Neural crest cell (in vitro differentiated cells): ENCODE measurements at regions not wholly inside any gene's neighbourhood (a gene's known extent, or its start where the extent isn't known, plus 50 kb on each side); places are given as distances from the start of the nearest gene placed in this dataset.

Experiments
- DNase-seq: peaks from one replicate; pipeline ENCODE4 v3.0.0; 2021; ENCODE audit warnings: low read depth, mixed read lengths, low spot score
- H3K27ac Mint-ChIP-seq: one replicate; pipeline ENCODE4 v1.8.0; 2021; ENCODE audit warnings: mild to moderate bottlenecking, mixed read lengths; ENCODE audit not compliant: unreplicated experiment
- H3K27me3 Mint-ChIP-seq: 2 replicates; pipeline ENCODE4 v1.8.0; 2021; ENCODE audit warnings: low read depth, mild to moderate bottlenecking, mixed read lengths
- H3K36me3 Mint-ChIP-seq: 2 replicates; pipeline ENCODE4 v1.8.0; 2021; ENCODE audit warnings: low read depth, mild to moderate bottlenecking, mixed read lengths
- H3K4me1 Mint-ChIP-seq: 2 replicates; pipeline ENCODE4 v1.8.0; 2021; ENCODE audit warnings: mixed read lengths
- H3K4me3 Mint-ChIP-seq: one replicate; pipeline ENCODE4 v1.8.0; 2021; ENCODE audit warnings: mild to moderate bottlenecking, mixed read lengths
- H3K9me3 Mint-ChIP-seq: 2 replicates; pipeline ENCODE4 v1.8.0; 2021; ENCODE audit warnings: mixed read lengths
- TF ChIP-seq, protein P1 (sequence below): fragments of 200-600 bp; sonication (generic); conservative IDR thresholded peaks from 2 replicates; pipeline ENCODE4 v1.5.0; 2021; ENCODE audit warnings: antibody characterized with exemption, mild to moderate bottlenecking

DNA sequence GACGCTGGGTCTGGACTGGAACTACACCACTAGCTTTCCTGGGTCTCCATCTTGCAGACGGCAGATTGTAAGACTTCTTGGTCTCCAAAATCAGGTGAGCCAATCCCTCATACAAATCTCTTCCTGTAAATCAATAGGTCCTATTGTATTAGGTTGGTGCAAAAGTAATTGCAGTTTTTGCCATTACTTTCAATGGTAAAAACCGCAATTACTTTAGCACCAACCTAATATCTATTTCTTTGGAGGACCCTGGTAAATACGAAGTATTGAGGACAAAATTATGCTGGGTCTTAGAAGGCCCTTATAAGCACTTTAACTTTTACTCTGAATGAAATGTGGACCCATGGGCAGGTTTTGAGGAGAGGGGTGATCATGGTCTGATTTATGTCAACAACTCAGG, 330.6 kb upstream of the C16orf82 start:
- H3K36me3 Mint-ChIP-seq, result no peaks in the 10 kb centered on the region
- H3K27ac Mint-ChIP-seq, result no peak overlapping the region
- DNase-seq, result no peak
- TF ChIP-seq, protein P1, sequence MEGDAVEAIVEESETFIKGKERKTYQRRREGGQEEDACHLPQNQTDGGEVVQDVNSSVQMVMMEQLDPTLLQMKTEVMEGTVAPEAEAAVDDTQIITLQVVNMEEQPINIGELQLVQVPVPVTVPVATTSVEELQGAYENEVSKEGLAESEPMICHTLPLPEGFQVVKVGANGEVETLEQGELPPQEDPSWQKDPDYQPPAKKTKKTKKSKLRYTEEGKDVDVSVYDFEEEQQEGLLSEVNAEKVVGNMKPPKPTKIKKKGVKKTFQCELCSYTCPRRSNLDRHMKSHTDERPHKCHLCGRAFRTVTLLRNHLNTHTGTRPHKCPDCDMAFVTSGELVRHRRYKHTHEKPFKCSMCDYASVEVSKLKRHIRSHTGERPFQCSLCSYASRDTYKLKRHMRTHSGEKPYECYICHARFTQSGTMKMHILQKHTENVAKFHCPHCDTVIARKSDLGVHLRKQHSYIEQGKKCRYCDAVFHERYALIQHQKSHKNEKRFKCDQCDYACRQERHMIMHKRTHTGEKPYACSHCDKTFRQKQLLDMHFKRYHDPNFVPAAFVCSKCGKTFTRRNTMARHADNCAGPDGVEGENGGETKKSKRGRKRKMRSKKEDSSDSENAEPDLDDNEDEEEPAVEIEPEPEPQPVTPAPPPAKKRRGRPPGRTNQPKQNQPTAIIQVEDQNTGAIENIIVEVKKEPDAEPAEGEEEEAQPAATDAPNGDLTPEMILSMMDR, result no peak
- H3K27me3 Mint-ChIP-seq, result peaks cover 3% of the 10 kb centered on the region
- no peak overlapping the region for H3K4me3 Mint-ChIP-seq
- H3K9me3 Mint-ChIP-seq, result no peaks in the 10 kb centered on the region
- H3K4me1 Mint-ChIP-seq, result no peaks in the 10 kb centered on the region

DNA sequence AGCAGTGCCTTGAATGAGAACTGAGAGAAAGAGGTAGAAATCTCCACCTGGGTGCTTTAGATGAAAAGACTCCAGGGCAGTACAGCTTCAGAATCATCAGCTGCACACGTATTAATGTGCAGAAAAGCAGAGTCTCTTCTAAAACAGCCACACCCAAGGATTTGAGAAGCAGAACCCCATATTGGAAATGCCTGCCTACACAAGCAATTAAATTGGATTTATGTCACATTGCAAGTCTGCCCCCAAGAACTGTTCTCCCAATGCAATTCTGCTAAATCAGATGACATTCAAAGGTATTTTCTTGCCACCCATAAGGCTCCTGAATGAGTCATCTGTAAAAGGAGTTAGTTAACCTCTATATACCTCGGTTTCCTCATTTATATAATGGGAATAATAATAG, 326.0 kb upstream of the C16orf82 start:
- DNase-seq, result no peak
- Mint-ChIP-seq H3K4me1 (no peaks in the 10 kb centered on the region), H3K9me3 (no peaks in the 10 kb centered on the region), H3K36me3 (no peaks in the 10 kb centered on the region), H3K4me3 (no peak overlapping the region), H3K27ac (no peak overlapping the region), H3K27me3 (peaks cover 16% of the 10 kb centered on the region)
- TF ChIP-seq, protein P1, result no peak

DNA sequence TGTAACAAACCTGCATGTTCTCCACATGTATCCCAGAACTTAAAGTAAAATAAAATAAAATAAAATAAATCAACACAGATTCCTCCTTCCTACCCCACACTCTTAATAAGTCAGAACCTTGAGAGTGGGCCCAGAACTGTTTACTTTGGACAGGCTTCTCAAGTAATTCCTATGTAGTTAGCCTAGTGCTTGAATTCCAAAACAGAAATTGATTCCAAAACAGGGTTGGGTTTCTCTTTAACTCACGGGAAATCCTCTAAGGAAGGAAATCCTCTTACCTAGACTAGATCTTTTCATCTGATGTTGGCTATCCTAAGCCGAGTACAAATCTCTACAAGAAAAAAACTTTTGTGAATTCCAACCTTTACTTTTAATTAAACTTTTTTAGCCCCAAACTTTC, 324.7 kb upstream of the C16orf82 start:
- H3K4me3 Mint-ChIP-seq, result no peak overlapping the region
- no peaks in the 10 kb centered on the region for H3K4me1 Mint-ChIP-seq
- H3K27ac Mint-ChIP-seq, result no peak overlapping the region
- no peaks in the 10 kb centered on the region for H3K36me3 Mint-ChIP-seq
- no peaks in the 10 kb centered on the region for H3K9me3 Mint-ChIP-seq
- no peak for DNase-seq
- TF ChIP-seq, protein P1, result no peak
- peaks cover 26% of the 10 kb centered on the region for H3K27me3 Mint-ChIP-seq

DNA sequence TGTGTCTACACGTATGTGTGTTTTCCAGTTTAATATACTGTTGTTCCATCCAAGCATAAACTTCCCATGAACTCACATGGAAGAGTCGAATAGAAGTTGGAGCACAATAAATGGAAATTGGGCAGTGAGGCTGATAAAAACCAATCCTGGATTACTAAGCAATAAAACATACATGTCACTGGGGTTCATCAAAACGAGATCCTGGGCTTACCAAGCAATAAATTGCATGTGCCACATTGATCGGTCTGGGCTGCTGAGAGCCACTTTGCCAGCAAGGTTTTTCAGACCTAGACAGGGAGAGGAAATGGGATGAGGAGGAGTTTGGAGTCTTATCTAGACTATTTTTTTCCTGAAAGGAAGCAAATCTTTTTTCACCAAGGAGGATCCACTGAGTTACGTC, 322.3 kb upstream of the C16orf82 start:
- Mint-ChIP-seq H3K4me1 (peaks cover 3% of the 10 kb centered on the region), H3K4me3 (no peak overlapping the region), H3K27me3 (peaks cover 46% of the 10 kb centered on the region), H3K27ac (no peak overlapping the region), H3K36me3 (no peaks in the 10 kb centered on the region), H3K9me3 (no peaks in the 10 kb centered on the region)
- no peak for DNase-seq
- TF ChIP-seq, protein P1, result no peak

DNA sequence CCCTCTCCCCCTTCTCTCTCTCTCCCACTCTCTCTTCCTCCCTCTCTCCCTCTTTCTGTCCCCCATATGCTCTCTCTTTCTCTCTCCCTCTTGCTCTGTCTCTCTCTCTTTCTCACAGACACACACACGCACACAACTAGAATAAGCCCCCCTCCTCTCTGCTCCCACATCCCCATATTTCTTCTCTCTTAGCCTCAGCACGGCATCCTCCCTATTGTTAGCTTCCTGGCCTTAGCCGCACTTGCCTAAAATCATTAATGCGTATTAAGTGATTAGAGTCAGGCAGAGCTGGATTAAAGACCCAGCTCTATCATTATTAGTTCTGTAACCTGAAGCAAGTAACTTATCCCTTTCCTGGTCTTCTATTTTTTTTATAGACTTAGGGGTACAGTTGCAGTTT, 319.0 kb upstream of the C16orf82 start:
- Mint-ChIP-seq H3K4me1 (peaks cover 3% of the 10 kb centered on the region), H3K36me3 (no peaks in the 10 kb centered on the region), H3K4me3 (no peak overlapping the region), H3K9me3 (no peaks in the 10 kb centered on the region), H3K27me3 (peaks cover 58% of the 10 kb centered on the region), H3K27ac (no peak overlapping the region)
- DNase-seq, result no peak
- TF ChIP-seq, protein P1, result no peak

DNA sequence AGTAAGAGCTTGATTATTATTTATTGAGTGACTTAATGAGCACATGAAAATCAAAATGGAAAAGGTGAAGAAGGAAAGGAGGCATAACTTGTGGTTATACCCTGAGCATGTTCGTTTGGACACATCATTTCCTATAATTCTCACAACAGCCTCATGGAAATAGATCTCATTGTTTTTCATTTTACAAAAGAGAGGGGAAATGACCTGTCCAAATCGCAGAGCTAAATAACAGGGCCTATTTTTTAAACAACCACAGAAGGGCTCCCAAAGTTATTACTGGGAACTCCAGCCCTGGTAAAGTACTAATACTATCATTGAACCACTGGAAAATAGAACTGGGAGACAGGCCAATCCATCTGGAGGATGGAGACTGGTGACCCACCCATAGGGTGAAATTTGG, 317.7 kb upstream of the C16orf82 start:
- no peaks in the 10 kb centered on the region for H3K36me3 Mint-ChIP-seq
- no peaks in the 10 kb centered on the region for H3K9me3 Mint-ChIP-seq
- TF ChIP-seq, protein P1, result no peak
- H3K4me1 Mint-ChIP-seq, result peaks cover 3% of the 10 kb centered on the region
- no peak overlapping the region for H3K27ac Mint-ChIP-seq
- DNase-seq, result no peak
- H3K27me3 Mint-ChIP-seq, result peaks cover 58% of the 10 kb centered on the region
- no peak overlapping the region for H3K4me3 Mint-ChIP-seq
